Parathyroid adenoma (tissue), 2 donors: ENCODE measurements at regions not wholly inside any gene's neighbourhood (a gene's known extent, or its start where the extent isn't known, plus 50 kb on each side); places are given as distances from the start of the nearest gene placed in this dataset.

Experiments used
- H2AFZ ChIP-seq: fragments of 300-600 bp; sonication (generic); one replicate; pipeline ENCODE4 v1.7.0; 2017; ENCODE audit warnings: antibody characterized with exemption, mild to moderate bottlenecking
- H3K27ac ChIP-seq: fragments of 300-600 bp; sonication (generic); one replicate; pipeline ENCODE4 v1.7.0; 2017
- H3K27me3 ChIP-seq: fragments of 300-600 bp; sonication (generic); one replicate; pipeline ENCODE4 v1.7.0; 2017; ENCODE audit warnings: low read length; ENCODE audit not compliant: control insufficient read depth, insufficient read depth
- H3K36me3 ChIP-seq: fragments of 300-600 bp; sonication (generic); one replicate; pipeline ENCODE4 v1.7.0; 2017; ENCODE audit warnings: low read length; ENCODE audit not compliant: control insufficient read depth, insufficient read depth
- H3K4me1 ChIP-seq: fragments of 300-600 bp; sonication (generic); one replicate; pipeline ENCODE4 v1.7.0; 2017; ENCODE audit warnings: control low read depth
- H3K4me2 ChIP-seq: fragments of 300-600 bp; sonication (generic); one replicate; pipeline ENCODE4 v1.7.0; 2017; ENCODE audit warnings: low read length
- H3K4me3 ChIP-seq: fragments of 300-600 bp; sonication (generic); one replicate; pipeline ENCODE4 v1.7.0; 2017; ENCODE audit warnings: low read depth, low read length
- H3K79me2 ChIP-seq: fragments of 300-600 bp; sonication (generic); one replicate; pipeline ENCODE4 v1.7.0; 2017; ENCODE audit warnings: control low read depth
- H3K9ac ChIP-seq: fragments of 300-600 bp; sonication (generic); one replicate; pipeline ENCODE4 v1.7.0; 2017; ENCODE audit warnings: mild to moderate bottlenecking
- H3K9me3 ChIP-seq: fragments of 300-600 bp; sonication (generic); one replicate; pipeline ENCODE4 v1.7.0; 2017; ENCODE audit warnings: low read length; ENCODE audit not compliant: control insufficient read depth
- CTCF ChIP-seq: fragments of 300-600 bp; sonication (generic); IDR thresholded peaks from one replicate; pipeline ENCODE4 v1.7.0; 2017; ENCODE audit warnings: antibody characterized with exemption, mild to moderate bottlenecking
- donor health status: primary hyperparathyroidism.

DNA sequence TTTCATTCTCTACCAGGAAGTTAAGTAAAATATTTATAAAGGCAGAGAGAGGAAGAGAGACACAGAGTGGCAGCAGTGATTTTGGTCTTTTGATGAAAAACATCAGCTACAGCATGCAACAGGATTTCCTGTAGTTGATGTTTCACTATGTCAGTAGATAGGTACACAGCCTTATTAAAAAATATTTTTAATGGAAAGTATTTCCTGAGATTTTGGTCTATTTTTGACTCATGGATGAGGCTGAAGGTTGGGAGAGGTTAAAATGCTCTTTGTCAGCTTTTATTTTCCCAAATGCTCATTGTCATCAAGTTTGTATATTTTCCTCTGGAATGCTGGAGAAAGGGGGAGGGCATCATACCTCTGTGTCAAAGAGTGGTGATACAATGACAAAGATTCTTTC lies 1112.5 kb downstream of the CBLN2 start:
- no peak overlapping the region for H3K4me3 ChIP-seq
- no peak overlapping the region for H2AFZ ChIP-seq
- no peak overlapping the region for H3K4me2 ChIP-seq
- H3K9me3 ChIP-seq: no peaks in the 10 kb centered on the region
- no peaks in the 10 kb centered on the region for H3K36me3 ChIP-seq
- H3K79me2 ChIP-seq: no peaks in the 10 kb centered on the region
- H3K4me1 ChIP-seq: no peaks in the 10 kb centered on the region
- H3K9ac ChIP-seq: no peak overlapping the region
- H3K27me3 ChIP-seq: no peaks in the 10 kb centered on the region
- no peak overlapping the region for H3K27ac ChIP-seq
- no peak for TF ChIP-seq CTCF

DNA sequence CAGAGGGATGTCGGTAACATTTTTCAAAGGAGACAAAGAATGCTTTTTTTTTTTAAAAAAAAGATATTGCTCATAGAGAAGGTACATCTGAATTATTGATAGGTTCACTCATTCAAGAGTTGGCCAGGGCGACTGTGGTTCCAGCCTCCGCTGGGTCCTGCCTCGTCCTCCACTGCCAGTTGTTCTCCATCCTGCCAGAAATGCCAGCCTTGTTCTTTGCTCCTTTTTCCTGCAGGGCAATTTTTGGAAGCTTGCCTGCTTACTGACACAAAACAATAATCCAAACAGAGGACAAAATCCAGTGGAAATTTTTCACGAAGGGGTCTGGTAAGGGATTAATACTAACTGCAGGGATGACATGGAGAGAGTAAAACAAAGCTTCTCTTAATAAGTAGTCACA lies 1113.0 kb downstream of the CBLN2 start:
- no peak for TF ChIP-seq CTCF

GRCh38 chr18:71426441-71426840 lies 1117.7 kb downstream of the CBLN2 start:
- Histone ChIP-seq H3K4me3 (no peak overlapping the region), H3K9me3 (no peaks in the 10 kb centered on the region), H2AFZ (no peak overlapping the region), H3K4me1 (no peaks in the 10 kb centered on the region), H3K4me2 (no peak overlapping the region), H3K27me3 (no peaks in the 10 kb centered on the region), H3K9ac (no peak overlapping the region), H3K27ac (no peak overlapping the region), H3K79me2 (no peaks in the 10 kb centered on the region), H3K36me3 (no peaks in the 10 kb centered on the region)
- TF ChIP-seq CTCF: no peak

More for the DNA sequence above, 1113.0 kb downstream of the CBLN2 start:
- Histone ChIP-seq H3K4me2 (no peak overlapping the region), H3K9me3 (no peaks in the 10 kb centered on the region), H2AFZ (no peak overlapping the region), H3K27me3 (no peaks in the 10 kb centered on the region), H3K36me3 (no peaks in the 10 kb centered on the region), H3K79me2 (no peaks in the 10 kb centered on the region), H3K4me1 (no peaks in the 10 kb centered on the region), H3K9ac (no peak overlapping the region), H3K27ac (no peak overlapping the region), H3K4me3 (no peak overlapping the region)

DNA sequence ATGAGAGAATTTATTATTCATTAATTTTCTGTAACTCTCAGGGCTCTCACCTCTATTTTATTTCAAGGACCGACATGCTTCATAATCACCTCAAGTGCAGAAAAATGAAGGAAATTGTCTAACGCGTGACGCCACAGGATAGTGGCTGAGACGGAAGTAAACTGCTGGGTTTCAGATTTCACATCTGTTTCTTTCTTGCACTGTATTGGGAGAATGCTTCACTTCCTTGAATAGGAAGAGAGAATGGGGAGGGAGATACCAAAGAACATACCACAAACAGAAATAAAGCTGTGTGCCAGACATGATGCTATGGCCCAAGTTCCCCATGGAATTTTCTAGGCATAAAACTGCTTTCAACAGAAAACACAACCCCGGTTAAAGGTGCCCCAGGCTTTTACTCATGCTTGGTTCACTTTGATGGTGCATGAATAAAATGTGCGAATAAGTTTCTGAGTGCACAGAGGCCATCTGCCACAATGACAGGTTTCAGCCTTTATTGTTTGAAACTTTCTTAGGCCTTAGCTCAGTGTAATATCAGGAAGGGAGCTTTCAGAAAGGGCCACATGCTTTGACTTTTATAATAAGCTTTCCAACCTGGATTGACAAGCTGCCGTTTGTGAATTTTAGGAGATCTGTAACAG lies 1116.4 kb downstream of the SOCS6 start:
- H3K36me3 ChIP-seq: no peaks in the 10 kb centered on the region
- no peak overlapping the region for H3K4me2 ChIP-seq
- TF ChIP-seq CTCF: no peak
- H3K27me3 ChIP-seq: no peaks in the 10 kb centered on the region
- H3K4me3 ChIP-seq: no peak overlapping the region
- H3K4me1 ChIP-seq: no peaks in the 10 kb centered on the region
- H3K9ac ChIP-seq: no peak overlapping the region
- no peaks in the 10 kb centered on the region for H3K9me3 ChIP-seq
- H2AFZ ChIP-seq: no peak overlapping the region
- H3K79me2 ChIP-seq: no peaks in the 10 kb centered on the region
- no peak overlapping the region for H3K27ac ChIP-seq

DNA sequence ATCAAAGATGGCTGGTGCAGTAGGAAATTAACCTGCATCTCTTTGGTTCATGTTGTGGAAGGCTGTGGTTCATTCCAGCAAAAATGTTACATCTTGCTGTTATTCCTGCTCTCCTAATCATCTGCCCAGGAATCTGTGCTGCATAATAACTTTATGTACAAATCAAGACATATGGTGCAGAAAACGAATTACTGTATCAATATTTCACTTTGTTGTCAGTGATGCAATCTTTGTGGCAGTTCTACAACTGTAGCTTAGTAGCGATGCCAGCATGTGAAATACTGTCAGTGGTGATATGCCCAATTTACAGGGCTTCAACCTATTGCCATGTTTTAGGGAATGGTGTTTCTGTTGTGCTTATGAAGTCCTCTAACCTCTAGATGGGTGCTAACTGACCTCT lies 1114.7 kb downstream of the SOCS6 start:
- no peaks in the 10 kb centered on the region for H3K79me2 ChIP-seq
- no peak overlapping the region for H3K4me3 ChIP-seq
- no peak for TF ChIP-seq CTCF
- H3K27ac ChIP-seq: no peak overlapping the region
- no peak overlapping the region for H3K9ac ChIP-seq
- H3K4me1 ChIP-seq: no peaks in the 10 kb centered on the region
- H3K36me3 ChIP-seq: no peaks in the 10 kb centered on the region
- no peak overlapping the region for H3K4me2 ChIP-seq
- H3K9me3 ChIP-seq: no peaks in the 10 kb centered on the region
- no peak overlapping the region for H2AFZ ChIP-seq
- no peaks in the 10 kb centered on the region for H3K27me3 ChIP-seq
